Vagina (tissue), 2 donors: ENCODE measurements at regions not wholly inside any gene's neighbourhood (a gene's known extent, or its start where the extent isn't known, plus 50 kb on each side); places are given as distances from the start of the nearest gene placed in this dataset.

Experiments used
- CTCF ChIP-seq, 3 experiments: fragments of 450-650 bp in 2 of 3; fragments of 200-600 bp in 1 of 3; sonication (generic) in 1 of 3; IDR thresholded peaks; one replicate each; pipeline ENCODE4 v1.5.1; 2017 to 2019; ENCODE audit warnings: antibody characterized with exemption in 3 of 3, mild to moderate bottlenecking in 2 of 3, moderate library complexity in 2 of 3
- POLR2A ChIP-seq, 2 donors: fragments of 450-650 bp; IDR thresholded peaks; one replicate each; pipeline ENCODE4 v1.6.1; 2017; ENCODE audit warnings: antibody characterized with exemption in 2 of 2, mild to moderate bottlenecking in 2 of 2, moderate library complexity in 2 of 2
- POLR2AphosphoS5 ChIP-seq, 2 donors: sonication (generic); formaldehyde crosslinking; IDR thresholded peaks; one replicate each; pipeline ENCODE4 v1.9.0; 2017; ENCODE audit warnings: antibody characterized with exemption in 2 of 2, mild to moderate bottlenecking in 2 of 2, low read depth in 1 of 2; ENCODE audit not compliant: insufficient read depth in 1 of 2

- TF ChIP-seq CTCF (IDR thresholded peaks at IDR 0.05) (no peak), POLR2AphosphoS5 (IDR thresholded peaks at IDR 0.05; ENCODE audit: insufficient read depth in 1 of 2, low read depth in 1 of 2) (no peak), POLR2A (IDR thresholded peaks at IDR 0.05) (no peak)
Measured at GRCh38 chr5:105172918-105173317, 1610.3 kb upstream of the NUDT12 start.
